ENCODE measurements at regions not wholly inside any gene's neighbourhood (a gene's known extent, or its start where the extent isn't known, plus 50 kb on each side); places are given as distances from the start of the nearest gene placed in this dataset.
"Not testable (repeated sequence)": the region's sequence is repeated elsewhere in the genome, so short reads cannot be mapped to it uniquely, and the experiment has no call there.

DNA sequence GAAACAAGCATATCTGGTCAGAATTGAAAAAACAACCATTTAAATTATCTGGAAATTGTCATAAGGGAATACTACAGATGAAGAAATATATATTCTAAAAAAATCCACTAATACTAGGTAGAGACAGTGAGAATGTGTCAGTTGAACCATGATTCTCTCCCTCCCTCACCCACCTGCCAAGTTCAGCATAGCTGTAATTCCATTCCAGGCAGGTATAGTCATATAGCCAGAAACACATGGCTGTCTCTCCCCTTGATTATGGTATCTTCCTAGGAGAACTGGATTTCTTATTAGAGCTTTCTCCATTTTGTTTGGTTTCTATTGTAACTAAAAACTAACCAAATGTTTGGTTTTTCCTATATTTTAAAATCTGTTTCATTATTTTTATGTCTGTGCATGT is 509.2 kb downstream of the CDH10 start:
- no peak for DNase-seq (ENCODE audit: low read depth)

DNA sequence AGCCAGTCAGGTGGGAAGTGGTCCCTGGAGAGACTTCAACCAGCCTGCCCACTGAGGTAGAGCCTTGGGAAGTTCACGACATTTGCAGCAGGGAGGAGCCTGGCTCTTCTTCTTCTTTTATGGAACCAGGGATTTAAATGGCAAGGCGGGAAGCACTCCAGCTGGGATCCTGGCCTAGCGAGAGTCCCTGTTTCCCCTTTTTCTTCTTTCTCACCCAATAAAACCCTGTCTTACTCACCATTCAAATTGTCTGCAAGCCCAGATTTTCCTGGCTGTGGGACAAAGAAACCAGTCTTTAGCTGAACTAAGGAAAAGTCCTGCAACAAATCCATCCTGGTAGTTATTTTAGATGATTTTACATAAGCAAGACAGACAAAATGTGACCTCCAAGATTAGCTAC is 503.7 kb downstream of the CDH10 start:
- no peak for DNase-seq (ENCODE audit: low read depth)

DNA sequence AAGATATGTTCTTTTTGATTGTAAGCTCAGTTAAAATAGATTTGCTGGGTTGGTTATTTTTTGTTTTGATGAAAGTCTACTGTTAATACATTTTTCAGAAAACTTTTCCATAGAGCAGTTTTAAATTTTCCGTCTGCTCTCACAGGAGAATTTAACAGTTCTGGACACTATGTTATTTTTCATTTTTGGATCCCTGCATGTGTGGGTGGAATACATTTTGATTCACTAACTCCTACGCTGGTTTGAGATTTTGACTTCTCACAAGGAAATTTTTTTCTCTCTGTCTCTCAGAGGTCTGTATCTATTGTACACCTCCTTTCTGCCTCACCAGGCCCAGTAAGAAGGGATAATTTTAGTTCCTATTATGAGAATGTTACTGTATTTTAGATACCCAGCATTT is 502.4 kb downstream of the CDH10 start:
- no peak for DNase-seq (ENCODE audit: low read depth)

DNA sequence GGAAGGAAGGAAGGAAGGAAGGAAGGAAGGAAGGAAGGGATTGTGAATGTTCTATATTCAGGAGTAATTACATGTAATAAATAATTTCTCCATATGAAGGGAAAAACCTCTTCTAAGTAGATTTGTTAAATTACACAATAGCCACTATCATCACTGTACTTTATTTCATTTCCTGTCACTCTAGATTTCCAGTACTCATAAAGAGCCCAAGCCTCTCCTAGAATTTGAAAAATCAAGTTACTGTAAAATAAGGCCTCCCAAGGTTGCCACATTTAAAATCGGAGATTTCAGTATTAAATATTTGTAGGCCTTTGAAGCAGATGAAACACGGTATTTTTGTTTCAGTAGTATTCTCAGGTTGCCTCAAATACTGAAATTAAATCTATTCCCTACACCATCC is 499.0 kb downstream of the CDH10 start:
- DNase-seq (ENCODE audit: low read depth), result no peak

DNA sequence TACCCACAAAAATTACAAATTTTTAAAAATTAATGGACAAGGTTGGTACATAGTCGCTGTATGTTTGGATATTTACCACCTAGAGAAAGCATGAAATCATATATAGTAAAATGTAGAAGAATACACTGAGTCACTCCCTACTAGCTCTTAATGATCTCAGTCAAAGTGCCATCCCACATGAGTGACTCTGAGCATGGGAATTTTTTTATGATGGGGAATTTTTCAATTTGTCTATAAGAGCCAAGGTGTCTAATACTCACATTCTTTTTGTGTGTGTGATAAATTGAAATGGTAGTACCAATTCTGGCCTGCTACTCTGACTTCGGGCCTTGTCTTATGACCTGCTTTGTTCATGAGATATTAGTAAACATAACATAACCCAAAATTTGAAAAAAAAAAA is 483.2 kb downstream of the CDH10 start:
- DNase-seq (ENCODE audit: low read depth), result no peak

DNA sequence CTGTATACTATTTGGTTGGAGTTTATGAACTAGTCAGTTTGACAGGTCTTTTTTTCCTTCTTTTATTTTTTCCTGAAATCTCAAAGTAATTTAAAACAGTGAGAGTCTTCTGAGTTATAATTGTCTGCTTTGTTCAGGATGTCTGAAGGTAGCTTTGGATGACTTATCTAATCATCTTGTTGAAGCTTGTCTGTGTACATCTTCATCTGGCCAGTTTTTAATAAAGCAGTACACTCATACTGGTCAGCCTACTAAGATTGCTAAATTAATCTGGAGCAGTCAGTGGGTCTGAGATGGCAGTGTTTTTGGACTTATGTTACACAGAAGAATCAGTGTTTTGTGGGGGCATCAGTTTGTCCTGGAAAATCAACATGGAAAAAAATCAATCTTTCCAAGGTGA is 482.4 kb downstream of the CDH10 start:
- no peak for DNase-seq (ENCODE audit: low read depth)

DNA sequence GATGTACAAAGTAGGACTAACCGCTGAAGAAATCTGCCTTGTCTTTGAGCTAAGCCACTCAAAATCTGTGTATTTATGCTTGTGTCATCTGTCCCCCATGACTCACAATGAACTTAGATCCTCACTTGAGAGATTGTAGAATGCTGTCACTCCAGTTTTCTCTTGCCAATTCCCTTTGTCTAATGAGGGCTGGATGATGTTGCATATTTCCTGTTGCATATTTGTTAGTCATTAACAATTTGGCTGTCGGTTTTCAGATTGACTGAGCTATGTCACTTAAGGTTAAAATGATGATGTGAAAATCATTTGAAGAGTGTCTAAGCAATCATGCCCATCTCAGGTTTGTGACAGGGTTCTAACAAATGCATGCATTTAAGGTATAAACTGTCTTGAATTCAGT is 481.7 kb downstream of the CDH10 start:
- no peak for DNase-seq (ENCODE audit: low read depth)

DNA sequence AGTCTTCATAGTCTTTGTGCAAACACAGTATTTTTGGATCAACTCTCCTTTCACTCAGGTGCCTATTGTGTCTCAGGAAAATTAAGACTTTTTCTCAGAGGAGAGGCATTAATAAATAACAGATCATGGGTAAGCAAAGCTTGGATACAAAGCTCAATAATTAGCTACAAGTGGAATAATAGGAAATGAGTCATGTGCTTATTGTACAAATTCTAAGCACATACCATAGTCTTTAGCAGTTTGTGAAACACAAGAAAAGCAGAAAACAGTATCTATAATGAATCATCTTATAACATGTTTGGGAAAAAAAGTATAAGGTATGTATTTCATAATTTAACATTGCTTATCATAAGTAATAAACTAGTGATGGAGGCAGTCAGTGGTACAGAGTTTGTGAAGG is 477.0 kb downstream of the CDH10 start:
- no peak for DNase-seq (ENCODE audit: low read depth)

DNA sequence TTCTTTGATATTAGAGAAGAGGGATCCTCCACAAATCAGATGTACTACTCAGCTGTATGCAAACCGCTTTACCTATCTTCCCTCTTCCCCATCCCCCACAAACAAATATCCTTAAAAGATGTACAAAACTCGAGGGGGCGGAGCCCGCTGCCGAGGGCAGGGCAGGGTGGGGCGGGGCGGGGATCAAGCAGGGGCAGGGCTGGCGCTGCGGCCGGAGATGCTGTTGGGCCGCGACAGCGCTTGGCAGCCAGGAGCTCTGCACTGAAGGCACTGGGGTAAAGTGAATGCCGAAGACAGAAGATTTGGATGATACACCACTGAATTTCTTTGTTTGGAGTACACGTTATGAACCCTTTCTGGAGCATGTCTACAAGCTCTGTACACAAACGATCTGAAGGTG is 474.8 kb downstream of the CDH10 start:
- DNase-seq (ENCODE audit: low read depth), result no peak

DNA sequence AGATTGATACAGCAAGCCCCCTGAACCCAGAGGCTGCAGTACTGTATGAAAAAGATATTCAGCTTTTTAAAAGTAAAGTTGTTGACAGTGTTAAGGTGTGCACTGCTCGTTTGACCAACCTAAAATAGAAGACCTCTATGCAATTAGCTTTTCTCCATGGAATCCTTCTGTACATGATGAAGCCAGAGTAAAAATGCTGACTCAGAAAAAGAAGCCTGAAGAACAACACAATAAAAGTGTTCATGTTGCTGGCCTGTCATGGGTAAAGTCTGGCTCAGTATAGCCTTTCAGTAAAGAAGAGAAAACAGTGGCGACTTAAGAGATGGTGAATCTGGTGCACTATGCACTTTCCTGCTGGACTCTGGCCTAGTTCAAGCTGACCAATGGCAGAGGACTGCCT is 473.8 kb downstream of the CDH10 start:
- DNase-seq (ENCODE audit: low read depth), result not testable (repeated sequence)

DNA sequence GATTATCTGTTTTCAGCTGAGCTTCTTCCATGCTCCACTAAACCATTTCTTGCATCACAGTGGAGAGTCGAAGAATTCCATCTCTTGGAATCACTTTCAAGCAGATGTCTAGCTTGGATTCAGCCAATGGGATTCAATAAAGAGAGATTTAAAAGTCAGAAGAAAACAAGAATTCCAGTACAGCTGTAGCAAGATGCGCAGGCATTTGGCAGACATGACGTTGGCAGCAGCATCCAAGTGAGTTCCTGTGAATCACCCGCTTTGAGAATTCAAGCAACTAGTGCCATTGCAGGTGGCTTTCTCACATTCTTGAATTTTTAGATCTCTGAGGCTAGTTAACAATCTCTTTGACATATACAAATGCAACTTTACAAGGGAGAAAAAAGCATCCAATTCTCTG is 467.0 kb downstream of the CDH10 start:
- DNase-seq (ENCODE audit: low read depth), result no peak

DNA sequence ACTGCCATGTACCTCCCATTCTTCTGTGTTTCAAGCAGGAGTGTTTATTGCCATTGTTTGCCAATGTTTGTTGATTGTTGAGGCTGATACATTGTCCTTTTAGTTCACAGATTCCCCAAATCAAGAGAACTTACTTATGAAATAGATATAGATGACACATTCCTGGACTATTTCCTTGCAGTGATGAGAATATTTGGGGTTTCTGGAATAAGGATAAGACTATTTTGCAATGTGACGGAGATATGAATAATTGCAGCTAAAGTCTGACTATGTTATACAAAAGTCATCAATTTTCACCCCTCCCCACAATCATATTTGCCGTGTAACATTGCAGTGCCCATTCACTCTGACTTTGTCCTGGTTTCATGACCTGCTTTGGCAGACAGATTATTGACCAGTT is 460.8 kb downstream of the CDH10 start:
- no peak for DNase-seq (ENCODE audit: low read depth)

DNA sequence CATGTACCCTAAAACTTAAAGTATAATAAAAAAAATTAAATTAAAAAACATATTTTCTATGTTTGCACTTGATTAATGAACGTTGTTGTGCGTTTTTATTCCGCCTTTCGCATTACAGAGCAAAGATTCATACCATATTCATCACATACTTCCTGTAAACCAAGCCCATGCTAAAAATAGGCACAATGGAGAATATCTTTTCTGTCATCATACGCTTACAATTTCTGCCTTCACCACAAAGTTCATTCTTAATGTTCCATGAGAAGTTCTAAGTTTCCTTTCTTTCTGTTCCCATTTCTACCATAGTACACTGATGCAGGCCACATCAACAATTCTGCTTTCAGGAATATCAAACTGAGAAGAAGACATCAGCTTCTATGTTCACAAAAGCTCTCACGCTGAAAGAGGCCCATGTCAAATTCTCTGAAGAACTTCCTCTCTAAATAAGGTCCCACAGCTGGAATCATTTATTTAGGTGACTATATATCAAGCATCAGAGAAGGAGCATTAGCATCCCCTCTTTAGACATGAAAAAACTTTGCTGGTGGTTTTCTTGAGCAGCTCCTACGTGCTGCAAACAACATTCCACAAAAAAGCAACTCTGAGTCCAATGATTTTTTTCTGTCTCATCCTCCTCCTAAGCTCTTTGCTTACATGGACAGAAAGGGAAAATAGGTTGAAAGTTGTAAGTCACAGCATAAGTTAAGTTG is 456.4 kb downstream of the CDH10 start:
- DNase-seq (ENCODE audit: low read depth), result no peak

DNA sequence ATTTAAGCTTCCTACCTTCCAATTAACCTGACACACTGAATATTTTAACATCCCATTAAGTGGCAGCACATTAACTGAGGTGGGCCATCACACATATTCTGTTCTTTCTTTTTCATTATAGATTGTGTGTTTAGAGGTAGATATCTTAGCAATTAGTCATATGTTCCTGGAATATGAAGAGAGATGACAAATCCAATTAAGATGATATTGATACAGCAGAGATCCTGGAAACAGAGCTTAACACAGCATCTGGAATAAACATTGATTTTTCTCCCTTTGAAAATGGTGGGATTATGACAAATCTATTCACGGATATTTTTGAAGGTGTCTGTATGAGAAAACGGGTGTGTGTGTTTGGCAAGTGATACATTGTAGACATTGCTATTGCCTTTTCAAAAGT is 448.0 kb downstream of the CDH10 start:
- DNase-seq (ENCODE audit: low read depth), result no peak

DNA sequence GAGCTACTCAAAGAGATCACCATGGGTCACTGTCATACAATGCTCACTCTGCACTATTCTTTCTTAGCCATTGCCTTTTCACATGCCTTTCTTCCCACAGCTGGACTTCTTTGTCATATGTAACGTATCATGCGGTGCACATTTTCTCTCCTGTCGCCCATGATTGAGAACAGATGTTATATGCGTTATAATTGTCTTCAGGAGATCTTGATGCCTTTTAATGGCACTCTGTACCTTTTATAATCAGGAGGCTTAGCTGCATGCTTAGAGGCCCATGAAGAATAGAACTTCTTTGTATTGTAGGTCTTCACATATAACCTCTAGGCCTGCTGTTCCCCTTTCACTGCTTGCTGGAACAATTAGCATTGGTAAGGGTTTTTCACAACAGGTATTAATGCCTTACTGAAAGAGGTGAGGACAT is 436.1 kb downstream of the CDH10 start:
- DNase-seq (ENCODE audit: low read depth), result no peak

DNA sequence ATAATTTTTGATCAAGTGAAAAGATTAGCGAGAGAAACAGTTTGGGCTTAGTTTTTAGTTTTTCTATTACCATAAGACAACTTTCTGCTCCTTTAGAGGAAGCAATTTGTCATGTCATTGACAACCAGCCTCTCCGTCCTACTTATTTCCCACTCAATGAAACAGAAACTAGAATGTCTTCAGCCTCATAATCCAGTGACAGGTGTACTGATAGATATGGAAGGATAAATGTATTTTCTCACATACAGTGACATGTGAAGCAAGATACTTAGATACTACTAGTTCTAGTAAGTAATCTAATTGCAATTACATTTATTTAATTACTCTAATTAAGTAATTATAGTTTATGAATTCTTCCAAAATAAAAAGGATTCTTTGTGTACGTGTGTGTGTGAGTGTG is 429.7 kb downstream of the CDH10 start:
- DNase-seq (ENCODE audit: low read depth), result no peak

DNA sequence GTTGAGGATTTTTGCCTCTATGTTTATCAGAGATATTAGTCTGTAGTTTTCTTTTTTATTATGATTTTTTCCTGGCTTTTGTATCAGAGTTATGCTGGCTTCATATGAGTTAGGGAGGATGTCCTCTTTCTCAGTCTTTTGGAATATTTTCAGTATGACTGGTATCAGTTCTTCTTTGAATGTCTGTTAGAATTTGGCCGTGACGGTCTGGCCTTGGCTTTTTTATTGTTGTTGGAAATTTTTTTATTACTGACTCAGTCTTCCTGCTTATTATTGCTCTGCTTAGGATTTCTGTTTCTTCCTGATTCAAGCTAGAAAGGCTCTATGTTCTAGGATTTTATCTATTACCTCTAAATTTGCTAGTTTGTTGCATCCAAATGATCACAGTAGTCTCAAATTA is 421.9 kb downstream of the CDH10 start:
- DNase-seq (ENCODE audit: low read depth), result no peak

DNA sequence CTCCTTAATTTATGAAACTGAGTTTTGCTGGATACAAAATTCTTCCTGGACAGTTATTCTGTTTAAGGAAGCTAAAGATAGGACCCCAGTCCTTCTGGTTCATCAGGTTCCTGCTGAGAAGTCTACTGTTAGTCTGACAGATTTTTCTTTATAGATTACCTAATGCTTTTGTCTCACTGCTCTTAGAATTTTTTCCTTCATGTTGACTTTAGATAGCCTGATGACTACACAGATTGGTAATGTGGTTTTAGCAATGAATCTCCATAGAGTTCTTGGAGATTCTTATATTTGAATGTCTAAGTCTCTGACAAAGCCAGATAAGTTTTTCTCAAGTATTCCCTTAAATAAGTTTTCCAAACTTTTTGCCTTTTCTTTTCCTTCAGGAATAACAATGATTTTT is 419.7 kb downstream of the CDH10 start:
- no peak for DNase-seq (ENCODE audit: low read depth)

DNA sequence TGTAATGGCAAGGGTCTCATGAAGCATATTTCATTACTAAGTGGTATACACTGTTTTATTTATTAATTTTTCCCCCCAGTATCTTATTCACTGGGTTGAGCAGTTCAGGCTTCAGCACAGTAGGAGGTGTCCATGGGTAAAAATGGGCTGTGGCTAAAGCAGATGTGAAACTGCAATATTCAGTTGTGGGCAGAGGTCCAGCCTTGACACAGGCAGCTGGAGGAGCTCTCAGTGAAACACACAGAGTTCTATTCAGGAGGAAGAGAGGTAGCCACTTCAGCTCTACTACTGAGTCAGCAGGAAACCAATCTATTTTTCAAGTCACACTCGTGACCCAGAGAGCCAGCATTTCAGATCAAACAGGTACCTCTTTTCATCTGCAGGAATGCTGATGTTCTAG is 418.3 kb downstream of the CDH10 start:
- no peak for DNase-seq (ENCODE audit: low read depth)

DNA sequence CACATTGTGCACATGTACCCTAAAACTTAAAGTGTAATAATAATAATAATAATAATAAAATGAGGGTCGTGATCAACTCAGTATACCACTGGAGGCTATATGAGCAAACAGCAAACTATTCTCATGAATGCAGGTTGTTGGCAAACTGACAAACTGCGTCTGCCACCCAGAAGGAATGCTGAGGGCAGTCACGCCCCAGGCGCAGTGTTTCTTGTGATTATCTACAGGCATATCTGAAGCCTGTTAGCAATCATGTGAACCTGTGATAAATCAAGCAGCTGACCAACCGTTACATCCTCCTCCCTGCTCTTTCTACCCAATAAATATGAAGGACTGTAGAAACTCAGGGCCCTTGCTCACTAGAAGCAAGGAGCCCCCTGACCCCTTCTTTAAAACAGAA is 416.9 kb downstream of the CDH10 start:
- DNase-seq (ENCODE audit: low read depth), result not testable (repeated sequence)

DNA sequence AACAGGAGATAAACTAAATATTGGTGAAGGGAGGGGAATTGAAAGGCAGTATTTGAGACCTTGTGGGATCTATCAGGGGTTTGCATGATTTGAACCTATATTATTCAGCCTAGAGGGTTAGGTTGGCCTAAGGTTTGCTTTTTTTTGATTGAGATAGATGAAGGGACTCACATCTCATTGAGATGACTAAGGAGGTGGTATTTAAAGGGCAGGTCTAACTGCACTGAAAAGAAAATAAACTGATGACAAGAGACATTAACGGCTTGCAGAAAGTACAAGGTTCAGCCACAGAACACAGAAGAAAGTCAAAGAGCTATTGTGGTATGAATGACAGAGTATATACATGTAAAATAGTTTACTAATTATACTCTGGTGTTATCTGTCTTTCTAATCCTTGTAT is 412.7 kb downstream of the CDH10 start:
- no peak for DNase-seq (ENCODE audit: low read depth)

DNA sequence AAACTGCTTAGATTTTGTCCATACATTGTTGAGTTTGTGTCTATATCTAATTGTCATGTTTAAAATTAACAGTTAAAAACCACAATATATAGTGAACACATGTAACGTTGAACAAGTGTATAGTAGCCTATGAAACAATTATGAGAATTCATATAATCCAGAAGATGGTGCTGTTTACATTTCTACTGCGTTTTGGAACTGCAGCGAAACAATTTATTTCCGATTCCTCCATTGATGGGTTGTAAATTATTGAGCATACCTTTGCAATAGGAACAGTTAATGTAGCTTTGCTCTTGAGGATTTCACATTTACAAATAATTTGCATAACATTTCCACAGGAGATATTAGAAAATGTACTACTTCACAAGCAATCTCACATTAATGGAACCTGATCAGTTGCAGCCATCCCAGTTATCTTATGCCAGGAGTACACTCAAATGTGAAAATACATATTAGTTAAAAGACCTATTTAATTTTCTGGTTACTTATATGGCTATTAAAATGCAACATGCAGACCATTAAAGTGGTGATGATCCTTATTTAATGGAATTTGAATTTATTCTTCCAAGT is 411.8 kb downstream of the CDH10 start:
- DNase-seq (ENCODE audit: low read depth), result no peak

DNA sequence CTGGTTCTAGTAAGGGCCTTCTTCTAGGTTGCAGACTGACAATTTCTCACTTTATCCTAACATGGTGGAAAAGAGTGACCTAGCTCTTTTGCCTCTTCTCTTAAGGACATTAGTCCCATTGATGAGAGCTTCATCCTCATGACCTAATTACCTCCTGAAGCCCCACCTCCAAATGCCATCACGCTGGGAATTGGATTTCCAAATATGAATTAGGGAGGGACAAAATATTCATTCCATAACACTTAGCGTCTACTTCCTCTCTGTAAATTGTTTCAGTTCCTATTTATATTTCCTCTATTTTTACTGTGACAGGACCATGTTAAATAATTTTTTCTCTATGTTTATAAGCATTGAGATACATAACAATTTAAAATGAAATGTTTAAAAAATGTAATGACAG is 408.8 kb downstream of the CDH10 start:
- DNase-seq (ENCODE audit: low read depth), result no peak

DNA sequence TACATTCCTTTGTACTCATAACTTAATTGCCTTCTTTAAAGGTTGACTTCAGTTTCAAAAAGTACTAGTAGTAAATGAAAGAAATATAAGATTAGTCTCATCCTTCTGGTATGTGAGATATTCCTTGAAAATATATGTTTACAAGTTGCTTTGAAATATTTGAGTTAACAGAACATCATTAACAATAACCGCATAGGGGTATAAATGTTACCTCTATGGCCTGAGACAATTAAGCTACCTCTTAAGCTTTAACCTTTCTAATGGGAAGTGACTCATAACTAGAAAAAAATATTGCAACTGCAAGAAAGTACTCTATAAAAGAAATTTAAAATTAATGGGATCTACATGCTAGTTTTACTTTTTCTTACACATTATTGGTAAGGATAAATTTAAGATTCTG is 399.0 kb downstream of the CDH10 start:
- DNase-seq (ENCODE audit: low read depth), result no peak

Measured in RPMI7951 (cell line).